RPMI7951 (cell line): ENCODE measurements at regions not wholly inside any gene's neighbourhood (a gene's known extent, or its start where the extent isn't known, plus 50 kb on each side); places are given as distances from the start of the nearest gene placed in this dataset.

Source experiments
- DNase-seq: peaks from one replicate; pipeline ENCODE4 v3.0.0-alpha.2; 2012; ENCODE audit warnings: low read depth

DNA sequence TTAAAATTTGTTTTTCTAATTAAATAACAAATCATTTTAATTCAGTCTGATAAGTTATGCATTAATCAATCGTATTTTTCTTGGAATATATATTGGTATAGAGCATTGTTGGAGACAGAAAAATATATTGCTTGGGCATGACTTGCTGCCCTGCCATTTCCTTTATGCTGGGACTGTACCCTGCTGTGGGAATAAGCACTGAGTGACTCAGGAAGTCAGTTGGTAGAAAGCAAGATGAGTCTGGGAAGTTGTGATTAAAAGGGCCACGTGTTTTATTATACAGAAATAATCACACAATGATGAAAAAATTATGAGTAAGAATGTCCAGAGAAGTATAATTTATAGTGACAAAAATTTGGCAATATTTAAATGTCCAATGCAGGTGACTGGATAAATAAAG is 139.5 kb downstream of the KIF18A start:
- DNase-seq = no peak

GRCh38 chr11:27965559-27965958 is 142.4 kb downstream of the KIF18A start:
- no peak for DNase-seq

DNA sequence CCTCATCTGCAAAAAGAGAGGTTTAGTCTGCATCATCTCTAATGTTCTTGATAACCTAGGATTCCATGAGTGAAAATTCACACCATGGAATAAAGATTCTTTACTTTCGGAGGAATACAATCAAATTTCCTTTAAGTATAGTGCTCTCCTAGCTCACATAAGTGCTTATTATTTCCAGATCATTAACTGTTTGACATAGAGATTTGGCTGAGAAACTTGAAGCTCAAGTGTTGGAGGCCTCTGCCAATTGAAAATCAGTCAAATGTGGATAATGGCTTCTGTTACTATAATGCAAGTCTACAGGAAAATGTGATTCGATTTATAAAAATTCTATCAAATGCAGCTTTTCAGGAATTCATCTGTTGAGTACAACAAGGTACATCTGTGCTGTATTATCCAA is 144.6 kb downstream of the KIF18A start:
- no peak for DNase-seq

DNA sequence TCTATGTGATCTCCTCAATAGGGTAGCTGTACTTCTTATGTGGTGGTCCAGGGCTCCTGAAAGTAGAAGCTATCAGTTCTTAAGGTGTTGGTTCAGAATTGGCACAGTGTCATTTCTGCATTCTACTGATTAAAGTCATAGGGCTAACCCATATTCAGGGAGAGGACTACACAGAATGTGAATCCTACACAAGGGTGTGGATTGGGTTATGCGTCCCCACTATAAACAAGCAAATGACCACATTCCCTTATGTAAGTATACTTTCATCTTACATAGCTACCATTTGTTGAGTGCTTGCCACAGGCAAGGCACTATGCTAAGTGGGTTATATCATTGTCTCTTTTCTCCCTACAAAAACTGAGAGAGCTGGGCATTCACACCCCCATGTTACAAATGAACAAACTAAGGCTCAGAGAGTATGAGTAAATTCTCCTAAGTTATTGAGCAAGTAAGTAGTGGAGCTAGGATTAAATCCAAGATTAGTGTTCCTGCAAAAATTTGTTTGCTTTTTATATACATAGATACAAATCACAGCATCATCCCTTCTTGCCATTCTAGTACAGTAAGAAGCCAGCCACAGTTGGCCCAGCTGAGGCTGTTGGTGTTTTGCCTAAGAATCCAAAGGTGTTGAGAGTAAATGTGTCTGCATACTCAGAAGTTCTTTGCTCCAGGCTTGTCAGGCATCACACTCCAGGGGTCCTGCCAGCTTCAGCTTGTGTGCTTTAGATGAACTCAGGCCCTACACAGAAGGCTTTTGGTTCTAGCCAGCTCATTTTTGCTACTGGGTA is 157.8 kb downstream of the KIF18A start:
- DNase-seq = no peak

GRCh38 chr11:27945348-27945747 is 162.6 kb downstream of the KIF18A start:
- DNase-seq = no peak

DNA sequence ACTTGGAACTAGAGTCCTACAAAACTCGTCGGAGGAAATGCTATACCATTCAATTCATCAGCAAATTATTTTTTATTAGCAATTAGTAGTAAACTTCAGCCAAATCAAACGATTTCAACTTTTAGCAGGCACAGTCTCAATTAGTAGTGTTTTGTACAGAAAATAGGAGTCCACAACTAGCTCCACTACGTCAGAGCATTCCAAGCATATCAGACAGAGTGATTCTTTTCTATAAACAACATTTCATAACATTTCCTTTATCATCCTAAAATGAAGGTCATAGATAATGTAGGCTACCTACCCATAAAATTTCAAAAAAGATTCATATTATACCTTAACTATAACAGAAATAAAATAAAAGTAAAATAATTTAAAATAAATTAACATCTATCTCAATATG is 169.9 kb downstream of the KIF18A start:
- DNase-seq = no peak

DNA sequence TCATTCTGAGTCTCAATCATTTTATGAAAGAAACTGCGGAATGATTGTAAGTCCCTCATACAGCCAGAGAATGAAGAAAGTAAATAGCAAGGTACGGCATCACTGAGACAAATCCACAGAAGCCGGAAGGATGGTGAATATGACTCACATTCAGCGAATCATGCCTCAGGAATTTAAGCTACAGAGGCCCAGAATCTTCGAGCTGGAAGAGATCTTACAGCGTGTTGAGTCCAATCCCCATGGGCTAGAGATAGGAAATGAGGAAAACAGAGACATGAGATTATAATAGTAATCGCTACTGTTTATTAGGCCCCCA is 173.2 kb downstream of the KIF18A start:
- DNase-seq = peak; percentile 95

GRCh38 chr11:27933992-27934829 is 173.7 kb downstream of the KIF18A start:
- DNase-seq = peak; percentile 93

- DNase-seq = no peak
Observed at GRCh38 chr11:27931770-27932169, 176.2 kb downstream of the KIF18A start.

DNA sequence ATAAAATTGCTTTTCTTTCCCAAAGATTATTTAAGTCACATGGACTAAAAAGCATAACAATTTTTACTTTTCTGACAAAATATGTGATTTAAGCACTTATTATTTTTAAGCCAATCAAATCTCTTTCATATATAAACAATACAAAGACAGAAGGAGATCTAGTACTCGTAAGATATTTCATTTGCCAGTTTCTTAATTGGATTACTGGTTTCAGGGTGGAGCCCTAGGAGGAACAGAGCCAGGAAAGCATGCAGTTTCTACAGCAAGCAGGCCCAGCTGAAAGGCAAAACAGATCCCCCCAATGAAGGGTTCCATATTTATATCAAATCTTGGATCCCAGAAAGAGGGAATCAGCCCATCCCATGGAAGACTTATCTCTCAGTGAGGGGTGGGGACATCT is 177.0 kb downstream of the KIF18A start:
- DNase-seq = no peak

DNA sequence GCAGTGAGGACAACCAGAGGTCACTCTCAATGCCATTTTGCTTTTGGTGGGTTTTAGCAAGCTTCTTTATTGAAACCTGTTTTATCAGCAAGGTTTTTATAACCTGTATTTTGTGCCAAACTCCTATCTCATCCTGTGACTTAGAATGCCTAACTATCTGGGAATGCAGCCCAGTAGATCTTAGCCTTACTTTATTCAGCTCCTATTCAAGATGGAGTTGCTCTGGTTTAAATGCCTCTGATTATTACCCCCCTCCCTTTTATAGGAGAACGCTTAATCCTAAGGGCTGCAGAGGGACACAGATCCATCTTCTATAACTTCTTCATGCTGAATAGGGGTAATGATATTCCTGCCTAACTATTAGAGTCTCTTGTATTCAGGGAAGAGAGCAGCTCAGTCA is 179.1 kb downstream of the KIF18A start:
- no peak for DNase-seq

GRCh38 chr11:27926981-27927481 is 180.9 kb downstream of the KIF18A start:
- peak; percentile 100 for DNase-seq

GRCh38 chr11:27926486-27926885 is 181.5 kb downstream of the KIF18A start:
- peak; percentile 45 for DNase-seq

GRCh38 chr11:27921472-27921871 is 186.5 kb downstream of the KIF18A start:
- no peak for DNase-seq

- DNase-seq = peak; percentile 71
Observed at GRCh38 chr11:27916541-27917100, 191.3 kb downstream of the KIF18A start.

DNA sequence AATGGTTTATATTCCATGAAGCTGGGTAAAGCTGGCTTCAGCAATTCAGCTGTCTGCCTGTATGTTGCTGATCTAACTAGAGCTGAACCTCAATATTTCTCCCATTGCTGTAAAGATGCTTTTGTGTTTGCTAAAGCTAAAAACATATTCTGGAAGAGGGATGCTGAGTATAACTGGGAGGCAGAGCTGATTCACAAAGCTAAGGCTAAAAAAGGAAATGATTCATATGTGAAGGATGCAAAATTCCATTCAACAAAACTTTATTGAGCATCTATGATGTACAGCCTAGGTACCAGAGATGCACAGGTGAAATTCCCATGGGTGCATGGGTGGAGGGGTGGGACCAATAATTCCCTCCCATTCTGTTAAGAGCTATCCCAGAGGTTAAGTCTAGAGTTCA is 193.9 kb downstream of the KIF18A start:
- peak; percentile 54 for DNase-seq

- peak; percentile 96 for DNase-seq
Observed at GRCh38 chr11:27913650-27914049, 194.3 kb downstream of the KIF18A start.

GRCh38 chr11:27912916-27913315 is 195.0 kb downstream of the KIF18A start:
- DNase-seq = peak; percentile 82

DNA sequence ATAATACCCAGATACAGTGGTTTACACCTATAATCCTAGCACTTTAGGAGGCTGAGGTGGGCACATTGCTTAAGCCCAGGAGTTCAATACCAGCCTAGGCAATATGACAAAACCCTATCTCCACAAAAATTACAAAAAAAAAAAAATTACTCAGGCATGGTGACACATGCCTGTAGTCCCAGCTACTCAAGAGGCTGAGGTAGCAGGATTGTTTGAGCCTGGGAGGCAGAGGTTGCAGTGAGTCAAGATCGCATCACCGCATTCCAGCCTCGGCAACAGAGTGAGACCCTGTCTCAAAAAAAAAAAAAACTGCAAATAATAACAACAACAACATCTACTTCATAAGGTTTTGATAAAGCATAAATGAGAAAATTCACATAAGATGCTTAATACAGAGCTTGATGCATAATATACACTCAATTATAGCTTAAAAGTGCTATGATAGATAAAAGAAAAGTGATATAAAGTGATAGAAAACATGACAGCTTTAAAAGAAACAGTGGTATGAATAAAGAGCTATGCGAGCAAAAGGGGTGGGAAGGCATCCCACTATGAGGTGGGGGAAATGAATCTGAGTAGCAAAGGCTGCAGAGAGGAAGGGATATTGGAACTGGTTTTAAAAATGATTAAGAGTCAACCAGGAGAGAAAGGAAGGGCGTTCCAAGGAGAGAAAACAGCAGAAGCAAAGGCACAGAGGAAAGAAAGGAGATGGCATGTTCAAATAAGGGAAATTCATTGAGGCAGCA is 197.6 kb downstream of the KIF18A start:
- DNase-seq = peak; percentile 86

DNA sequence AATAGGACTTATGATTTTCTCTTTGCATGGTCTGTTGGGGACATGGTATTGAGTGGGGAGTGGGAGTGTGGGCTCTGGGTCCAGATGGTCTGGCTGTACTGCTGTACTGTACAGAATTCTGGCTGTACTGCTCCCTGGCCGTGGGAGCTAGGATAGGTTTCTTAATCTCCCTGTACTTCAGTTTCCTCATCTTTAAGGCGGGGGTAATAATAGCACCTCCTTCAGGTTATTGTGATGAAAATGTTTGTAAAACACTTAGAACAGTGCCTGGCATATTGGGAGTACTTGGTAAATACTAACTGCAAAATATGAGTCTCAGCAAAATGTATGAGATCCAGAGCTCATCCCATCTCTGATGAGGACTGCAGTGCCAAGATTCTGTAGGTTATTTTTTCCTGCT is 198.6 kb downstream of the KIF18A start:
- no peak for DNase-seq

DNA sequence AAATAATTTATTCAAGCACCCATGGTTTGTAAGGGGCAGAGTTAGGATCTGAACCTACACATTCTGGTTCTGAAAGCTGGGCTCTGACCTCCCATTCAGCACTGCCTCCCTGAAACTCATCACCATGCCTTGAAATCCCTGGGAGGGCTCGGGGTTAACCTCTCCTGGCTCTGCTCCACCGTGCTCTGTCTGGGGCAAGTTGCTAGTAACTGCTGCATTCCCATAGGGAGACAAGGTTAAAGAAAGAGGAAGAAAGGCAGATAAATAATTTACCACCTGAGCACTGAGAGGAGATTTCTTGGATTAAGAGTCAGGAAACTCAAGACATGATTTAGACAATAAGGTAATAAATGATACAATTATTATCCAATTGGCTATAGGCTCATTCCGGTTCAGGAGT is 199.3 kb downstream of the KIF18A start:
- DNase-seq = no peak

GRCh38 chr11:27907530-27907929 is 200.4 kb downstream of the KIF18A start:
- no peak for DNase-seq
